Astrocyte (in vitro differentiated cells and primary cell): ENCODE measurements at regions not wholly inside any gene's neighbourhood (a gene's known extent, or its start where the extent isn't known, plus 50 kb on each side); places are given as distances from the start of the nearest gene placed in this dataset.

ENCODE experiments used
- DNase-seq: peaks from one replicate; pipeline ENCODE4 v3.0.0-alpha.2; 2010; ENCODE audit warnings: low read depth
- FAIRE-seq: peaks from 2 replicates; lab custom pipeline; 2011; peaks lifted over from hg19 to GRCh38; lab: Jason Lieb, UNC
- H2AFZ ChIP-seq: 2 replicates; pipeline ENCODE4 v1.6.0; 2012; ENCODE audit warnings: low read depth, low read length, inconsistent platforms
- H3K27ac ChIP-seq: 2 replicates; pipeline ENCODE4 v1.5.1; 2011; ENCODE audit warnings: low read depth, low read length, inconsistent platforms
- H3K27me3 ChIP-seq: 2 replicates; pipeline ENCODE4 v1.6.0; 2011; ENCODE audit warnings: low read length, inconsistent platforms; ENCODE audit not compliant: insufficient read depth
- H3K36me3 ChIP-seq: 2 replicates; pipeline ENCODE4 v1.5.1; 2011; ENCODE audit warnings: low read length, inconsistent platforms; ENCODE audit not compliant: insufficient read depth
- H3K4me1 ChIP-seq: 2 replicates; pipeline ENCODE4 v1.5.1; 2011; ENCODE audit warnings: low read length, inconsistent platforms; ENCODE audit not compliant: insufficient read depth
- H3K4me2 ChIP-seq: 2 replicates; pipeline ENCODE4 v1.6.0; 2012; ENCODE audit warnings: low read length, inconsistent platforms
- H3K4me3 ChIP-seq: 2 replicates; pipeline ENCODE4 v1.5.1; 2011; ENCODE audit warnings: low read depth, mild to moderate bottlenecking, low read length, inconsistent platforms; ENCODE audit not compliant: insufficient read depth
- H3K79me2 ChIP-seq: 2 replicates; pipeline ENCODE4 v1.6.0; 2012; ENCODE audit warnings: mild to moderate bottlenecking, low read length, inconsistent platforms; ENCODE audit not compliant: insufficient read depth
- H3K9ac ChIP-seq: 2 replicates; pipeline ENCODE4 v1.6.0; 2012; ENCODE audit warnings: mild to moderate bottlenecking, low read length, inconsistent platforms
- H3K9me3 ChIP-seq: 2 replicates; pipeline ENCODE4 v1.5.1; 2012; ENCODE audit warnings: low read depth, mild to moderate bottlenecking, low read length, inconsistent platforms; ENCODE audit not compliant: insufficient read depth
- H4K20me1 ChIP-seq: 2 replicates; pipeline ENCODE4 v1.6.0; 2012; ENCODE audit warnings: low read length, inconsistent platforms; ENCODE audit not compliant: insufficient read depth
- H3K27ac Mint-ChIP-seq: one replicate; pipeline ENCODE4 v1.8.0; 2021; ENCODE audit warnings: mild to moderate bottlenecking, mixed read lengths; ENCODE audit not compliant: unreplicated experiment
- H3K27me3 Mint-ChIP-seq: one replicate; pipeline ENCODE4 v1.8.0; 2021; ENCODE audit warnings: low read depth, mixed read lengths; ENCODE audit not compliant: unreplicated experiment
- H3K36me3 Mint-ChIP-seq: one replicate; pipeline ENCODE4 v1.8.0; 2021; ENCODE audit warnings: low read depth, mixed read lengths; ENCODE audit not compliant: unreplicated experiment
- H3K4me1 Mint-ChIP-seq: one replicate; pipeline ENCODE4 v1.8.0; 2021; ENCODE audit warnings: low read depth, mixed read lengths; ENCODE audit not compliant: unreplicated experiment
- H3K4me3 Mint-ChIP-seq: one replicate; pipeline ENCODE4 v1.8.0; 2021; ENCODE audit warnings: mild to moderate bottlenecking, moderate library complexity, mixed read lengths; ENCODE audit not compliant: unreplicated experiment
- H3K9me3 Mint-ChIP-seq: one replicate; pipeline ENCODE4 v1.8.0; 2021; ENCODE audit warnings: mild to moderate bottlenecking, mixed read lengths; ENCODE audit not compliant: unreplicated experiment
- EZH2 ChIP-seq: IDR thresholded peaks from 2 replicates; pipeline ENCODE4 v1.6.1; 2012; ENCODE audit warnings: mild to moderate bottlenecking, low read length, inconsistent platforms; ENCODE audit not compliant: insufficient read depth
- TF ChIP-seq, protein P1 (sequence below): IDR thresholded peaks from 2 replicates; pipeline ENCODE4 v1.5.1; 2011; ENCODE audit warnings: low read depth, mild to moderate bottlenecking, inconsistent platforms, low read length, moderate library complexity; ENCODE audit not compliant: insufficient read depth

DNA sequence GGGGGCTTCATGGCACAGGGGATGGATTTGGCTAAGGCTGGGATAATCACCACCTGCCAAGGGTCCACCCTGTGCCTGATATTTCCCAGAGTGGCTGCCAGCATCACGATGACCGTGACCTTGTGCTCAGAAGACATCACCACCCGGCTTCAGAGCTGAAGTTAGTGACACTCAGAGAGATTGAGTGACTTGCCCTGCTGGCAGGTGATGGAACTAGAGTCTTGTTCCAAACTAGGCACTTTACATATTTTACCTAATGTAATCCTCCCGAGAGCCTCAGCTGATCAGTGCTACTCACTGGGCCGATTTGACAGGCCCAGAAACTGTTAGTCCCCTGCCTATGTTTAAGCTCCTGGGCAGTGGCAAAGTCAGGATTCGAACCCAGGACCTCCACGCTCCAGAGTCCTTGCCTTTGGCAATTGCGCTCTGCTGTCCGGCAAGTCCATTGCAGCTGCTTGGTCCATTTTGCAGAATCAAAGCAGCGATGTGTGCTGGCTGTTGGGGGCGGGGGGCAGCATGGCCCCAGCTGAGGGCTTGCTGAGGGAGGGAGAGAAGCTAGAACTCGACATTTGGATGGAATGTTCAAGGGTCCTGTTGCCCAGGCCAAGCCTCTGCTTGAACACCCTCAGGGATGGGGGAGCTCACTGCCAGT, 74.8 kb upstream of the GATA2 start:
- Histone ChIP-seq H3K27ac (no peak overlapping the region), H2AFZ (no peak overlapping the region), H3K36me3 (no peaks in the 10 kb centered on the region), H3K9me3 (no peaks in the 10 kb centered on the region), H4K20me1 (no peaks in the 10 kb centered on the region), H3K4me1 (no peaks in the 10 kb centered on the region), H3K4me3 (no peak overlapping the region), H3K27me3 (peaks cover 8% of the 10 kb centered on the region), H3K4me2 (no peak overlapping the region), H3K79me2 (no peaks in the 10 kb centered on the region), H3K9ac (no peak overlapping the region)
- H3K9me3 Mint-ChIP-seq = no peaks in the 10 kb centered on the region
- DNase-seq (no peak), FAIRE-seq (no peak)
- no peaks in the 10 kb centered on the region for H3K4me1 Mint-ChIP-seq
- H3K4me3 Mint-ChIP-seq = no peak overlapping the region
- peaks cover 28% of the 10 kb centered on the region for H3K27me3 Mint-ChIP-seq
- H3K36me3 Mint-ChIP-seq = no peaks in the 10 kb centered on the region
- no peak overlapping the region for H3K27ac Mint-ChIP-seq
- TF ChIP-seq, protein P1, sequence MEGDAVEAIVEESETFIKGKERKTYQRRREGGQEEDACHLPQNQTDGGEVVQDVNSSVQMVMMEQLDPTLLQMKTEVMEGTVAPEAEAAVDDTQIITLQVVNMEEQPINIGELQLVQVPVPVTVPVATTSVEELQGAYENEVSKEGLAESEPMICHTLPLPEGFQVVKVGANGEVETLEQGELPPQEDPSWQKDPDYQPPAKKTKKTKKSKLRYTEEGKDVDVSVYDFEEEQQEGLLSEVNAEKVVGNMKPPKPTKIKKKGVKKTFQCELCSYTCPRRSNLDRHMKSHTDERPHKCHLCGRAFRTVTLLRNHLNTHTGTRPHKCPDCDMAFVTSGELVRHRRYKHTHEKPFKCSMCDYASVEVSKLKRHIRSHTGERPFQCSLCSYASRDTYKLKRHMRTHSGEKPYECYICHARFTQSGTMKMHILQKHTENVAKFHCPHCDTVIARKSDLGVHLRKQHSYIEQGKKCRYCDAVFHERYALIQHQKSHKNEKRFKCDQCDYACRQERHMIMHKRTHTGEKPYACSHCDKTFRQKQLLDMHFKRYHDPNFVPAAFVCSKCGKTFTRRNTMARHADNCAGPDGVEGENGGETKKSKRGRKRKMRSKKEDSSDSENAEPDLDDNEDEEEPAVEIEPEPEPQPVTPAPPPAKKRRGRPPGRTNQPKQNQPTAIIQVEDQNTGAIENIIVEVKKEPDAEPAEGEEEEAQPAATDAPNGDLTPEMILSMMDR = no peak
- no peak for TF ChIP-seq EZH2

DNA sequence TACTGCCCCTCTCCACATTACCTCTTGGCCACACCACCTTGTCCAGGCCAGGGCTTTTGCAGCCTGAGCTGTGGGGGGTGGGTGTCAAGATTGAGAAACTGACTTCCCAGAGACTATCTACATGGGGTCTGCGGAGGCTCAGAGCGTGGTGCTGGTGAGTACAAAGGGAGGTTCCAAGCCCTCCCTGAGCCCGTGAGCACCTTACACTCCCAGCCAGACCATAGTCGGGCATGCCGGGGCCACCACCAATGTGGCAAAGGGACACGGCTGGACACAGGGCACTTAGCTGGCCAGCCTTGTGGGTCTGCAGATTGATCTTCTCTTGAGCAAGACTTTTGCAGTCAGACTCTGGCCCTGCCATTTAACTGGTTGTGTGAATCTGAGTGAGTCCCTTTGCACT, 74.1 kb upstream of the GATA2 start:
- Mint-ChIP-seq H3K36me3 (no peaks in the 10 kb centered on the region), H3K27ac (no peak overlapping the region)
- H3K79me2 ChIP-seq = no peaks in the 10 kb centered on the region

DNA sequence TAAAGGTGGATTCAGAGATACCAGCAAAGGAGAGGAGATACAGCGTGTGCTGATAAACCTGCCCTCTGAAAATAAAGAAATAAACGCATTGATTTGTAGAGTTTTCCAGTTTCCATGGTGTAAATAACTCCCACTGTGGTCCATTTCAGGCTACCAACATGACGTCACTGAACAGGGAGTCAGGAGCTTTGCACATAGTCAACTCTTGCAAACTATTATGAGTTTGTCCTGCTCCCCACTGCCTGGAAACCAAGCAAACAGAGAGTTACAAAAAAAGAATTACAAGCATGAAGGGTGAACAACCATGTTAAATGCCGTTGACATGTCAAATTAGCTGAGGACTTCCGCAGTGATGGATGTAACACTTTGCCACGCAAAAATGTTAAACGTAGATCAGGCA, 70.4 kb upstream of the GATA2 start:
- Histone ChIP-seq H3K27me3 (peaks cover 13% of the 10 kb centered on the region), H3K27ac (no peak overlapping the region), H3K4me1 (no peaks in the 10 kb centered on the region), H2AFZ (no peak overlapping the region), H3K4me2 (no peak overlapping the region), H3K79me2 (no peaks in the 10 kb centered on the region), H3K4me3 (no peak overlapping the region), H3K9ac (no peak overlapping the region), H4K20me1 (no peaks in the 10 kb centered on the region), H3K36me3 (no peaks in the 10 kb centered on the region), H3K9me3 (no peaks in the 10 kb centered on the region)
- Mint-ChIP-seq H3K27ac (no peak overlapping the region), H3K36me3 (no peaks in the 10 kb centered on the region), H3K4me1 (no peaks in the 10 kb centered on the region), H3K9me3 (no peaks in the 10 kb centered on the region), H3K4me3 (no peak overlapping the region), H3K27me3 (peaks cover 31% of the 10 kb centered on the region)
- TF ChIP-seq EZH2 = no peak
- TF ChIP-seq, protein P1 = no peak
- DNase-seq (no peak), FAIRE-seq (no peak)

More for the DNA sequence above, 74.1 kb upstream of the GATA2 start:
- no peaks in the 10 kb centered on the region for H4K20me1 ChIP-seq
- no peak overlapping the region for H3K4me3 Mint-ChIP-seq
- H3K9me3 ChIP-seq = no peaks in the 10 kb centered on the region
- no peak overlapping the region for H2AFZ ChIP-seq
- no peaks in the 10 kb centered on the region for H3K9me3 Mint-ChIP-seq
- no peak overlapping the region for H3K4me2 ChIP-seq
- no peak overlapping the region for H3K4me3 ChIP-seq
- H3K36me3 ChIP-seq = no peaks in the 10 kb centered on the region
- H3K27ac ChIP-seq = no peak overlapping the region
- peaks cover 26% of the 10 kb centered on the region for H3K27me3 Mint-ChIP-seq
- no peaks in the 10 kb centered on the region for H3K4me1 Mint-ChIP-seq
- no peaks in the 10 kb centered on the region for H3K4me1 ChIP-seq
- no peak overlapping the region for H3K9ac ChIP-seq
- TF ChIP-seq, protein P1 = no peak
- no peak for TF ChIP-seq EZH2
- peaks cover 10% of the 10 kb centered on the region for H3K27me3 ChIP-seq
- FAIRE-seq (no peak), DNase-seq (no peak)
